GM21515 (cell line): ENCODE measurements at regions not wholly inside any gene's neighbourhood (a gene's known extent, or its start where the extent isn't known, plus 50 kb on each side); places are given as distances from the start of the nearest gene placed in this dataset.
"Not testable (repeated sequence)": the region's sequence is repeated elsewhere in the genome, so short reads cannot be mapped to it uniquely, and the experiment has no call there.

ENCODE experiments used
- ATAC-seq: cut with Tn5 transposase; IDR thresholded peaks from one replicate; pipeline ENCODE4 v1.9.1; 2021; ENCODE audit not compliant: unreplicated experiment

GRCh38 chrX:46173159-46173558 lies 372.1 kb downstream of the ZNF674 start:
- no peak for ATAC-seq

DNA sequence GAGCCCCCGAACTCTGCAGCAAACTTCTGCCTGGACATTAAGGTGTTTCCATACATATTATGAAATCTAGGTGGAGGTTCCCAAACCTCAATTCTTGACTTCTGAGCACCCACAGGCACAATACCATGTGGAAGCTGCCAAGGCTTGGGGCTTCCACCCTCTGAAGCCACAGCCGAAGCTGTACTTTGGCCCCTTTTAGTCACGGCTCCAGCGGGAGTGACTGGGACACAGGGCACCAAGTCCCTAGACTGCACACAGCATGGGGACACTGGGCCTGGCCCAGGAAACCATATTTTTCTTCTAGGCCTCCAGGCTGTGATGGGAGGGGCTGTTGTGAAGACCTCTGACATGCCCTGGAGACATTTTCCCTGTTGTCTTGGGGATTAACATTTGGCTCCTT lies 373.8 kb downstream of the ZNF674 start:
- not testable (repeated sequence) for ATAC-seq

- no peak for ATAC-seq
Measured at GRCh38 chrX:46169808-46170207, 375.4 kb downstream of the ZNF674 start.

- ATAC-seq = no peak
Measured at GRCh38 chrX:46168254-46168653, 377.0 kb downstream of the ZNF674 start.

DNA sequence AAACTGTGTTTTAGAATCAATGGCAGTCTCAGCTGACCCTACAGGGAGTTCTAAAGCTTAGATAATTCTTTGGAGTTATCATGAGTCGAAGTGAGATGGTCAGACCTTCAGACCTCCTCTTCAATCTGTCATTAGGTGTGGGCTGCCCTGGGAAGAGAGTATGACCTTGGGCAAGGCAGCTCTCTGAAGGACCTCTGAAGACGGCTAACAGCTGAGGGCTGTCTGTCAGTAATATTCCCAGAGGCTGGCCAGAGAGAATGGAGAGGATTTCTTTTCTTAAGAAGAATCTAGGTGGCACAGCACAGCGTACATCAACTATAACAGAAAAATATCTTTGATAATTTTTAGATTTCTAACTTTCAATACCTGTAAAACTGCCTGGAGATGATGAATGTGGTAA lies 379.4 kb downstream of the ZNF674 start:
- ATAC-seq = no peak

DNA sequence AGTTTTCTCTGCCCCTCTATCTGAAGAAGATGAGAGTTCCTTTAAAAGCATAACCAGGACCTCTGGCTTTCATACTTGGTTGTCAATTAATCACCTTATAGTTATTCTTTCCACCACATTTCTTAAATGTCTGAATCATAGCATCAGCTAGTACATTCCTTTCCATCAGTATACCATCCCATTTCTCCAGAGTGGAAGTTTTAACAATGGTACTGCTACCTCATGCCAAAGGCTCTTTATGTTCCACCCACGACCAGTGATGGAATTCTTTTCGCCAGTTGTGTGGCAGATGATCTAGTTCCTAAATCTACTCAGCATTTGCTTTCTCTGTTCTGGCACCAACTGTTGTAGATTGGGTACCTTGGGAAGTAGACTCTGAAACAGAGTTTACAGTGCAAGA lies 379.8 kb downstream of the ZNF674 start:
- no peak for ATAC-seq

- ATAC-seq = no peak
Measured at GRCh38 chrX:46152756-46153155, 392.5 kb downstream of the ZNF674 start.

- ATAC-seq = not testable (repeated sequence)
Measured at GRCh38 chrX:46151332-46151731, 393.9 kb downstream of the ZNF674 start.

GRCh38 chrX:46144566-46144965 lies 400.7 kb downstream of the ZNF674 start:
- ATAC-seq = no peak

GRCh38 chrX:46140272-46140671 lies 404.9 kb downstream of the ZNF674 start:
- ATAC-seq = no peak

GRCh38 chrX:46130247-46130646 lies 415.0 kb downstream of the ZNF674 start:
- no peak for ATAC-seq

GRCh38 chrX:46125111-46125510 lies 420.1 kb downstream of the ZNF674 start:
- ATAC-seq = no peak

GRCh38 chrX:46117234-46117633 lies 428.0 kb downstream of the ZNF674 start:
- ATAC-seq = no peak

DNA sequence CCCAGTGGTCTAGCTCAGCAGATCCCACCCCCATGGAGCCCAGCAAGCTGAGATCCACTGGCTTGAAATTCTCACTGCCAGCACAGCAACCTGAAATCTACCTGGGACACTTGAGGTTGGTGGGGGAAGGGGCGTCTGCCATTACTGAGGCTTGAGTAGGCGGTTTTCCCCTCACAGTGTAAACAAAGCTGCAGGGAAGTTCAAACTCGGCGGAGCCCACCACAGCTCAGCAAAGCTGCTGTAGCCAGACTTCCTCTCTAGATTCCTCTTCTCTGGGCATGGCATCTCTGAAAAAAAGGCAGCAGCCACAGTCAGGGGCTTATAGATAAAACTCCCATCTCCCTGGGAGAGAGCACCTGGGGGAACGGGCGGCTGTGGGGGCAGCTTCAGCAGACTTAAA lies 457.9 kb downstream of the ZNF674 start:
- ATAC-seq = not testable (repeated sequence)

- not testable (repeated sequence) for ATAC-seq
Measured at GRCh38 chrX:46080121-46080520, 465.1 kb downstream of the ZNF674 start.

DNA sequence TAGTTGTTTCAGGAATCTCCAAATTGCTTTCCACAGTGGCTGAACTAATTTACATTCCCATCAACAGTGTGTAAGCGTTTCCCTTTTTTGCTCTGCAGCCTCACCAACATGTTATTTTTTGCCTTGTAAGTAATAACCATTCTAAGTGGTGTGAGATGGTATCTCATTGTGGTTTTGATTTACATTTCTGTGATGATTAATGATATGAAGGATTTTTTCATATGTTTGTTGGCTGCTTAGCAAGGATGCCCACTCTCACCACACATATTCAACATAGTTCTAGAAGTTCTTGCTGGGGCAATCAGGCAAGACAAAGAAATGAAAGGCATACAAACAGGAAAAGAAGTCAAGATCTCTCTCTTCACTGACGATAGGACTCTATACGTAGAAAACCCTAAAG lies 472.4 kb downstream of the ZNF674 start:
- ATAC-seq = no peak

- no peak for ATAC-seq
Measured at GRCh38 chrX:46072372-46072771, 472.8 kb downstream of the ZNF674 start.

GRCh38 chrX:46070421-46070820 lies 474.8 kb downstream of the ZNF674 start:
- no peak for ATAC-seq

DNA sequence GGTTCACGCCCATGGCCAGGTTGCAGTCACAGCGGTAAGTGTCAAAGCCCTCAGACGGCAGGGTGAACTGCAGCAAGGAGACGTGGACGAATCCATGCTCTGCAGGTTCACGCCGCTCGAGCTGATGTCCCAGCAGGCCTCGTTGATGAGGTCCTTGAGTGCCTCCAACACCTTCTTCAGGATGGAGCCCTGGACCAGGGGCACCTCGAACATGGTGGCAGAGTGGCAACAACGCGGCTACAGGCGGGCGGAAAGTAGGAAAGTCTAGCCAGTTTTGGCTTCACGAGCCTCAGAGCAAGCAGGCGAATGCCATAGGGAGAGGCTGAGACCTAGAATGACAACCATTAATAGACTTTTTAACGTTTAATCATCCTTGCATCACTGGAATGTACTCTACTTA lies 485.9 kb downstream of the ZNF674 start:
- no peak for ATAC-seq

- ATAC-seq = no peak
Measured at GRCh38 chrX:46044486-46044885, 500.7 kb downstream of the ZNF674 start.

- no peak for ATAC-seq
Measured at GRCh38 chrX:46040001-46040400, 505.2 kb downstream of the ZNF674 start.

GRCh38 chrX:46039526-46039925 lies 505.7 kb downstream of the ZNF674 start:
- ATAC-seq = no peak

GRCh38 chrX:46036508-46036907 lies 508.7 kb downstream of the ZNF674 start:
- ATAC-seq = no peak

- ATAC-seq = no peak
Measured at GRCh38 chrX:46034868-46035267, 510.4 kb downstream of the ZNF674 start.
